ENCODE measurements at regions not wholly inside any gene's neighbourhood (a gene's known extent, or its start where the extent isn't known, plus 50 kb on each side); places are given as distances from the start of the nearest gene placed in this dataset.

GRCh38 chr5:143456952-143457547 lies 53.6 kb upstream of the NR3C1 start:
- Histone ChIP-seq H2BK120ac (replicated peaks; ENCODE audit: low read depth, low read length) (no peak overlapping the region), H2BK15ac (ENCODE audit: low read length) (no peak overlapping the region), H4K20me1 (replicated peaks in 1 of 2; ENCODE audit: control insufficient read depth in 1 of 2, insufficient read depth in 2 of 2, low read length in 2 of 2) (no peaks in the 10 kb centered on the region), H3K27ac (ENCODE audit: low read depth, low read length) (no peak overlapping the region), H3K79me1 (ENCODE audit: low read depth, low read length) (no peaks in the 10 kb centered on the region), H3K79me2 (ENCODE audit: control insufficient read depth in 1 of 2, insufficient read depth in 2 of 2, low read length in 2 of 2) (no peaks in the 10 kb centered on the region), H3K18ac (ENCODE audit: extremely low read depth, low read length) (no peak overlapping the region), H4K8ac (ENCODE audit: extremely low read depth, insufficient read depth, low read length) (no peak overlapping the region), H3K23ac (ENCODE audit: insufficient read length) (no peak overlapping the region), H3K27me3 (replicated peaks in 1 of 4; ENCODE audit: control insufficient read depth in 3 of 4, extremely low read depth in 1 of 4, insufficient read depth in 3 of 4, low read length in 3 of 4) (no peaks in the 10 kb centered on the region), H2BK5ac (ENCODE audit: low read depth, low read length) (no peak overlapping the region), H2BK12ac (ENCODE audit: low read depth, low read length) (no peak overlapping the region), H3K56ac (replicated peaks; ENCODE audit: insufficient read length, low read depth, low read length) (no peak overlapping the region), H3K4me1 (replicated peaks in 1 of 4; ENCODE audit: control insufficient read depth in 3 of 4, insufficient read depth in 4 of 4, low read length in 3 of 4) (no peaks in the 10 kb centered on the region), H3K9me3 (ENCODE audit: insufficient read depth in 2 of 2, low read depth in 1 of 2, low read length in 1 of 2) (no peaks in the 10 kb centered on the region), H4K5ac (ENCODE audit: insufficient read length, low read depth, low read length) (no peak overlapping the region), H3K36me3 (ENCODE audit: control insufficient read depth in 2 of 4, insufficient read depth in 4 of 4, low read length in 3 of 4) (no peaks in the 10 kb centered on the region), H2AFZ (ENCODE audit: low read length) (peak overlapping the region; percentile 84; the same call in 1 of the 2 replicates), H4K91ac (replicated peaks; ENCODE audit: insufficient read length, low read length) (no peak overlapping the region), H3K4me3 (ENCODE audit: extremely low read depth in 1 of 4, insufficient read depth in 2 of 4, low read depth in 3 of 4, low read length in 4 of 4) (no peak overlapping the region), H3K9ac (replicated peaks in 1 of 4; ENCODE audit: extremely low read depth in 1 of 4, low read depth in 3 of 4, low read length in 3 of 4) (no peak overlapping the region), H2AK5ac (ENCODE audit: low read depth, low read length) (no peak overlapping the region), H3K23me2 (ENCODE audit: low read depth, low read length) (no peaks in the 10 kb centered on the region), H3K14ac (ENCODE audit: insufficient read length) (no peak overlapping the region), H2BK20ac (ENCODE audit: low read length) (no peak overlapping the region), H3K4me2 (ENCODE audit: insufficient read depth in 1 of 2, low read depth in 2 of 2, low read length in 2 of 2) (no peak overlapping the region), H3K4ac (replicated peaks; ENCODE audit: insufficient read length, low read depth, low read length) (no peak overlapping the region)
- CTCF ChIA-PET (ENCODE audit: partially characterized antibody), result no interaction called here
- FAIRE-seq (no peak), DNase-seq (ENCODE audit: low read depth in 1 of 2, low spot score in 2 of 2) (no peak)
- WGBS, 2 experiments (ENCODE audit: extremely low coverage in 1 of 2, insufficient coverage in 1 of 2, insufficient read length in 1 of 2, insufficient replicate concordance in 2 of 2, low coverage in 1 of 2, low lambda C conversion rate in 2 of 2, missing lambda C conversion rate in 1 of 2), result 95% methylated on average over 5 of the region's 5 CpGs; no CpG with 5 or more reads in 1 of the 2 experiments
- POLR2A ChIA-PET (ENCODE audit: partially characterized antibody), result no interaction called here
- TF ChIP-seq GABPA (IDR thresholded peaks at IDR 0.05; ENCODE audit: borderline replicate concordance, insufficient read depth, low read length), result no peak
- TF ChIP-seq EP300 (IDR thresholded peaks at IDR 0.05; ENCODE audit: borderline replicate concordance in 1 of 2, low read depth in 2 of 2, low read length in 2 of 2), result no peak
- TF ChIP-seq CHD2 (IDR thresholded peaks at IDR 0.05; ENCODE audit: low read length), result no peak
- TF ChIP-seq CBX8 (IDR thresholded peaks at IDR 0.05; ENCODE audit: borderline replicate concordance, low read depth, low read length), result no peak
- no peak for TF ChIP-seq SP2 (IDR thresholded peaks at IDR 0.05; ENCODE audit: low read length)
- TF ChIP-seq HDAC2 (IDR thresholded peaks at IDR 0.05; ENCODE audit: borderline replicate concordance in 1 of 2, low read depth in 2 of 2, low read length in 2 of 2), result no peak
- TF ChIP-seq TAF7 (optimal IDR thresholded peaks at IDR 0.05; ENCODE audit: borderline replicate concordance, low read depth, low read length), result no peak
- no peak for TF ChIP-seq CTBP2 (IDR thresholded peaks at IDR 0.05; ENCODE audit: borderline replicate concordance, insufficient read depth, insufficient read length, low read length)
- TF ChIP-seq CREB1 (IDR thresholded peaks at IDR 0.05), result no peak
- TF ChIP-seq GTF2F1 (IDR thresholded peaks at IDR 0.05; ENCODE audit: borderline replicate concordance, low read depth, low read length), result no peak
- no peak for TF ChIP-seq RFX5 (IDR thresholded peaks at IDR 0.05; ENCODE audit: borderline replicate concordance, low read depth, low read length)
- TF ChIP-seq E2F6 (IDR thresholded peaks at IDR 0.05), result no peak
- no peak for TF ChIP-seq RAD21 (IDR thresholded peaks at IDR 0.05 in 1 of 2, conservative IDR thresholded peaks at IDR 0.05 in 1 of 2; ENCODE audit: low read depth in 2 of 2, low read length in 2 of 2)
